ENCODE measurements at regions not wholly inside any gene's neighbourhood (a gene's known extent, or its start where the extent isn't known, plus 50 kb on each side); places are given as distances from the start of the nearest gene placed in this dataset.

DNA sequence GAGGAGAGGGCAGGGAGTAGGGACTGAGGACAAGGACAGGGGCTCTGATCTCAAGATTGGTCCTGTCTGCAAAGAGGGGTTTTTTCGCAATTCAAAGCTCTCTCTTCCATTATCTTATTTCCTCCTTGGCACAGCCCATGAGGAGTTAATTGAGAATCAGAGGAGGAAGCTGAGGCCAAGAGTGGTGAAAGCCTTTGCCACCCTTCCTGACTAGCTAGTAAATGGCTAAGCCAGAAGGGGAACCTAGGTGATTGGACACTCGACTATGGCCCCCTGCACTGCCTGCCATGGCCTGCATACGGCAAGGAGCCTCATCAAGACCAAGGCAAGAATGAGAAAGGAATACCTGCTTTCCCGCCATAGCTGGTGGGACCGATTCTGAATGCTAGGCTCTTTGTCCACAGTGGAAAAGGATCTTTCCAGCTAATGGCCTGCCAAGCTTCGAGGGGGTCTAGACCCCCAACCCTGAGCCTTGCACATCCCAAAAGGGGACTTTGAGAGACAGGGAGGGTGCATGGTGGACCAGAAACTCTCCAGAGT is 237.9 kb downstream of the HAUS1 start:
- Histone ChIP-seq H2AFZ (ENCODE audit: low read length) (no peak overlapping the region), H3K36me3 (replicated peaks in 1 of 2; ENCODE audit: control insufficient read depth in 2 of 2, insufficient read depth in 2 of 2, low read length in 2 of 2) (peaks cover 2 to 41% of the 10 kb centered on the region in 2 donors), H3K79me1 (ENCODE audit: low read depth, low read length) (peaks cover 19% of the 10 kb centered on the region), H3K9me3 (replicated peaks in 1 of 2; ENCODE audit: control insufficient read depth in 2 of 2, insufficient read depth in 1 of 2, low read depth in 1 of 2, low read length in 2 of 2) (no peaks in the 10 kb centered on the region), H3K18ac (ENCODE audit: low read length) (no peak overlapping the region), H3K23ac (ENCODE audit: low read depth, low read length, poor library complexity) (no peak overlapping the region), H2BK12ac (ENCODE audit: low read length) (no peak overlapping the region), H3K4me3 (ENCODE audit: low read length in 2 of 2) (no peak overlapping the region), H3K14ac (ENCODE audit: low read length) (no peak overlapping the region), H3K4me2 (ENCODE audit: insufficient read depth, low read length, poor library complexity, severe bottlenecking) (no peak overlapping the region), H2AK5ac (ENCODE audit: low read depth, low read length) (no peak overlapping the region), H3K4me1 (ENCODE audit: control insufficient read depth in 2 of 2, insufficient read depth in 1 of 2, low read depth in 1 of 2, low read length in 2 of 2) (peaks cover 21 to 24% of the 10 kb centered on the region in 2 donors), H3K27me3 (ENCODE audit: control insufficient read depth in 3 of 3, insufficient read depth in 3 of 3, low read depth in 1 of 3, low read length in 3 of 3) (no peaks in the 10 kb centered on the region), H3K27ac (replicated peaks; ENCODE audit: low read length) (no peak overlapping the region), H4K91ac (ENCODE audit: low read depth, low read length, poor library complexity) (no peak overlapping the region), H2BK15ac (ENCODE audit: low read length) (no peak overlapping the region), H3K4ac (ENCODE audit: low read length) (no peak overlapping the region), H2BK5ac (ENCODE audit: low read length) (no peak overlapping the region), H2BK120ac (ENCODE audit: low read depth, low read length) (no peak overlapping the region), H4K8ac (ENCODE audit: low read depth, low read length) (no peak overlapping the region), H3K9ac (ENCODE audit: low read depth, low read length, poor library complexity) (no peak overlapping the region)
- DNase-seq (ENCODE audit: low spot score): no peak
- WGBS, 2 donors (ENCODE audit: extremely low coverage in 2 of 2, insufficient read length in 2 of 2, insufficient replicate concordance in 1 of 2): no CpG with 5 or more reads among the region's 6 CpGs

GRCh38 chr18:46343456-46343855 is 239.3 kb downstream of the HAUS1 start:
- no peak overlapping the region for H2AFZ ChIP-seq (ENCODE audit: low read length)
- peaks cover 9 to 17% of the 10 kb centered on the region in 2 donors for H3K4me1 ChIP-seq (ENCODE audit: control insufficient read depth in 2 of 2, insufficient read depth in 1 of 2, low read depth in 1 of 2, low read length in 2 of 2)
- no CpG with 5 or more reads among the region's 7 CpGs for WGBS, 2 donors (ENCODE audit: extremely low coverage in 2 of 2, insufficient read length in 2 of 2, insufficient replicate concordance in 1 of 2)
- H3K4me3 ChIP-seq (ENCODE audit: low read length in 2 of 2): no peak overlapping the region
- H3K79me1 ChIP-seq (ENCODE audit: low read depth, low read length): peaks cover 21% of the 10 kb centered on the region
- no peak overlapping the region for H4K91ac ChIP-seq (ENCODE audit: low read depth, low read length, poor library complexity)
- H3K9me3 ChIP-seq (replicated peaks in 1 of 2; ENCODE audit: control insufficient read depth in 2 of 2, insufficient read depth in 1 of 2, low read depth in 1 of 2, low read length in 2 of 2): no peaks in the 10 kb centered on the region
- no peak overlapping the region for H3K27ac ChIP-seq (replicated peaks; ENCODE audit: low read length)
- no peak overlapping the region for H2BK12ac ChIP-seq (ENCODE audit: low read length)
- H3K23ac ChIP-seq (ENCODE audit: low read depth, low read length, poor library complexity): no peak overlapping the region
- no peak for DNase-seq (ENCODE audit: low spot score)
- H3K27me3 ChIP-seq (ENCODE audit: control insufficient read depth in 3 of 3, insufficient read depth in 3 of 3, low read depth in 1 of 3, low read length in 3 of 3): no peaks in the 10 kb centered on the region
- H4K8ac ChIP-seq (ENCODE audit: low read depth, low read length): no peak overlapping the region
- H3K18ac ChIP-seq (ENCODE audit: low read length): no peak overlapping the region
- H2AK5ac ChIP-seq (ENCODE audit: low read depth, low read length): no peak overlapping the region
- no peak overlapping the region for H3K4ac ChIP-seq (ENCODE audit: low read length)
- H2BK15ac ChIP-seq (ENCODE audit: low read length): no peak overlapping the region
- H3K36me3 ChIP-seq (replicated peaks in 1 of 2; ENCODE audit: control insufficient read depth in 2 of 2, insufficient read depth in 2 of 2, low read length in 2 of 2): peaks cover 3 to 50% of the 10 kb centered on the region in 2 donors
- H3K4me2 ChIP-seq (ENCODE audit: insufficient read depth, low read length, poor library complexity, severe bottlenecking): no peak overlapping the region
- no peak overlapping the region for H3K14ac ChIP-seq (ENCODE audit: low read length)
- H2BK120ac ChIP-seq (ENCODE audit: low read depth, low read length): no peak overlapping the region
- no peak overlapping the region for H3K9ac ChIP-seq (ENCODE audit: low read depth, low read length, poor library complexity)
- no peak overlapping the region for H2BK5ac ChIP-seq (ENCODE audit: low read length)

DNA sequence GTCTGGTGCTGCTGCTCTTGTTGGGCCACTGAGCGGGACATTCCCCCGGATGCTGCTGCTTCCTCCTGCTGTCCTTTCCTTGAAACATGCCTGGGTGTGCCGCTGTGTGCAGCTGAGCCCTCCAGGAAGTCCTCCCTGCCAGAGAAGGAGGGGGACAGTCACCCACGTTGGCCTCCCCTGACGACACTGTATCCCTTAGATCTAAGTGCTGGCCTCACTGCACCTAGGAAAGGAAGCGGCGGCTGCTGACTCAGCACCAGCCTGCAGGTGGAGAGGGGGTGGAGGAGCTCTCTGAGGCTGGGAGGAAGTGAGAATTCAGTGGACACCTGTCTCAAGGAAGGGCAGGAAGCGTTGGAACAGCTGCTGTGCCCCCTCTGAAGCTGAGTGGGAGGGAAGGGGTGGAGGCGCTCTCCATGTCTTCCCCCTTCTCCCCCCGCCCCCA is 239.8 kb downstream of the HAUS1 start:
- Histone ChIP-seq H3K18ac (ENCODE audit: low read length) (no peak overlapping the region), H3K36me3 (replicated peaks in 1 of 2; ENCODE audit: control insufficient read depth in 2 of 2, insufficient read depth in 2 of 2, low read length in 2 of 2) (peaks cover 3 to 55% of the 10 kb centered on the region in 2 donors), H4K91ac (ENCODE audit: low read depth, low read length, poor library complexity) (no peak overlapping the region), H3K4me2 (ENCODE audit: insufficient read depth, low read length, poor library complexity, severe bottlenecking) (no peak overlapping the region), H3K23ac (ENCODE audit: low read depth, low read length, poor library complexity) (peak overlapping the region; percentile 26), H2BK12ac (ENCODE audit: low read length) (no peak overlapping the region), H4K8ac (ENCODE audit: low read depth, low read length) (no peak overlapping the region), H2BK15ac (ENCODE audit: low read length) (no peak overlapping the region), H3K27me3 (ENCODE audit: control insufficient read depth in 3 of 3, insufficient read depth in 3 of 3, low read depth in 1 of 3, low read length in 3 of 3) (no peaks in the 10 kb centered on the region), H3K4me3 (ENCODE audit: low read length in 2 of 2) (no peak overlapping the region), H2BK120ac (ENCODE audit: low read depth, low read length) (no peak overlapping the region), H2BK5ac (ENCODE audit: low read length) (no peak overlapping the region), H2AK5ac (ENCODE audit: low read depth, low read length) (no peak overlapping the region), H3K4me1 (ENCODE audit: control insufficient read depth in 2 of 2, insufficient read depth in 1 of 2, low read depth in 1 of 2, low read length in 2 of 2) (peaks cover 4 to 14% of the 10 kb centered on the region in 2 donors), H3K9me3 (replicated peaks in 1 of 2; ENCODE audit: control insufficient read depth in 2 of 2, insufficient read depth in 1 of 2, low read depth in 1 of 2, low read length in 2 of 2) (no peaks in the 10 kb centered on the region), H3K27ac (replicated peaks; ENCODE audit: low read length) (no peak overlapping the region), H3K4ac (ENCODE audit: low read length) (no peak overlapping the region), H3K79me1 (ENCODE audit: low read depth, low read length) (peaks cover 21% of the 10 kb centered on the region), H3K9ac (ENCODE audit: low read depth, low read length, poor library complexity) (no peak overlapping the region), H3K14ac (ENCODE audit: low read length) (no peak overlapping the region), H2AFZ (ENCODE audit: low read length) (no peak overlapping the region)
- DNase-seq (ENCODE audit: low spot score): no peak
- WGBS, 2 donors (ENCODE audit: extremely low coverage in 2 of 2, insufficient read length in 2 of 2, insufficient replicate concordance in 1 of 2): no CpG with 5 or more reads among the region's 10 CpGs

- H2AK5ac ChIP-seq (ENCODE audit: low read depth, low read length): no peak overlapping the region
- H2BK12ac ChIP-seq (ENCODE audit: low read length): no peak overlapping the region
- H3K9ac ChIP-seq (ENCODE audit: low read depth, low read length, poor library complexity): peak overlapping the region; percentile 73
- peak overlapping the region; percentile 63 for H3K18ac ChIP-seq (ENCODE audit: low read length)
- H3K4ac ChIP-seq (ENCODE audit: low read length): no peak overlapping the region
- no peak overlapping the region for H4K91ac ChIP-seq (ENCODE audit: low read depth, low read length, poor library complexity)
- no CpG with 5 or more reads among the region's 14 CpGs for WGBS, 2 donors (ENCODE audit: extremely low coverage in 2 of 2, insufficient read length in 2 of 2, insufficient replicate concordance in 1 of 2)
- no peak for DNase-seq (ENCODE audit: low spot score)
- H3K27ac ChIP-seq (replicated peaks; ENCODE audit: low read length): no peak overlapping the region
- H3K23ac ChIP-seq (ENCODE audit: low read depth, low read length, poor library complexity): peak overlapping the region; percentile 38
- H3K14ac ChIP-seq (ENCODE audit: low read length): no peak overlapping the region
- peaks cover 21% of the 10 kb centered on the region for H3K79me1 ChIP-seq (ENCODE audit: low read depth, low read length)
- peak overlapping the region in 1 of 2 donors; percentile 14 for H3K4me3 ChIP-seq (ENCODE audit: low read length in 2 of 2)
- H3K36me3 ChIP-seq (replicated peaks in 1 of 2; ENCODE audit: control insufficient read depth in 2 of 2, insufficient read depth in 2 of 2, low read length in 2 of 2): peaks cover 6 to 55% of the 10 kb centered on the region in 2 donors
- no peaks in the 10 kb centered on the region for H3K27me3 ChIP-seq (ENCODE audit: control insufficient read depth in 3 of 3, insufficient read depth in 3 of 3, low read depth in 1 of 3, low read length in 3 of 3)
- H2BK120ac ChIP-seq (ENCODE audit: low read depth, low read length): no peak overlapping the region
- no peak overlapping the region for H2BK5ac ChIP-seq (ENCODE audit: low read length)
- H2BK15ac ChIP-seq (ENCODE audit: low read length): no peak overlapping the region
- peaks cover 0 to 14% of the 10 kb centered on the region in 2 donors for H3K4me1 ChIP-seq (ENCODE audit: control insufficient read depth in 2 of 2, insufficient read depth in 1 of 2, low read depth in 1 of 2, low read length in 2 of 2)
- H3K4me2 ChIP-seq (ENCODE audit: insufficient read depth, low read length, poor library complexity, severe bottlenecking): no peak overlapping the region
- no peaks in the 10 kb centered on the region for H3K9me3 ChIP-seq (replicated peaks in 1 of 2; ENCODE audit: control insufficient read depth in 2 of 2, insufficient read depth in 1 of 2, low read depth in 1 of 2, low read length in 2 of 2)
- no peak overlapping the region for H2AFZ ChIP-seq (ENCODE audit: low read length)
- no peak overlapping the region for H4K8ac ChIP-seq (ENCODE audit: low read depth, low read length)
These were observed 240.4 kb downstream of the HAUS1 start for GRCh38 chr18:46344416-46345180.
